Skeletal muscle satellite cell (primary cell): ENCODE measurements at regions not wholly inside any gene's neighbourhood (a gene's known extent, or its start where the extent isn't known, plus 50 kb on each side); places are given as distances from the start of the nearest gene placed in this dataset.

Source experiments
- H3K27me3 ChIP-seq: 2 replicates; pipeline ENCODE4 v1.7.0; 2013; ENCODE audit warnings: low read length; ENCODE audit not compliant: control insufficient read depth, insufficient read depth
- H3K36me3 ChIP-seq: 2 replicates; pipeline ENCODE4 v1.7.0; 2013; ENCODE audit warnings: mild to moderate bottlenecking, control low read depth, low read length; ENCODE audit not compliant: insufficient read depth
- H3K4me1 ChIP-seq: 2 replicates; pipeline ENCODE4 v1.7.0; 2013; ENCODE audit warnings: low read length; ENCODE audit not compliant: control insufficient read depth, insufficient read depth
- H3K4me2 ChIP-seq: 2 replicates; pipeline ENCODE4 v1.7.0; 2013; ENCODE audit warnings: mild to moderate bottlenecking, low read length
- H3K4me3 ChIP-seq: 2 replicates; pipeline ENCODE4 v1.7.0; 2013; ENCODE audit warnings: low read length
- H3K9ac ChIP-seq: 2 replicates; pipeline ENCODE4 v1.7.0; 2013; ENCODE audit warnings: mild to moderate bottlenecking, low read depth, low read length, moderate library complexity
- H3K9me3 ChIP-seq: replicated peaks from 2 replicates; pipeline ENCODE4 v1.7.0; 2013; ENCODE audit warnings: mild to moderate bottlenecking, control low read depth, low read length

DNA sequence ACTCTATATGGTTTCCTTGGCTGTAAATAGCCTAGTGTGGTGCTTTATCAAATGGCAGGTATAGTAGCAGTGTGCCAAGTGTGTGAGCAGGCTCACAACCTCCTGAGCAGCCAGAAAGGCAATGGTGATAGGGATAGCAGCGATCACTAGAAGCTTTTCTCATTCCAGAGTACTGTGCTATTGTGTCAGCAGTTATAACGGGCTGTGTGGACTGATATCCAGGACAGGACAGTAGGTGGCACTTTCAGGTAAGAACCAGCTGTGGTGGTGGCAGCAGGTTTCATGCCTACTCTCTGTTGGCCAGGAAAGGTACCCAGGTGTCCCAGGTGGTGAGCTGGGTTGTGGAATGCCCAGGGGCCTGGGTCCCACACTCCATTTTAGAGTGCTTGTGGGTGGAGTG is 448.8 kb upstream of the BTBD3 start:
- H3K4me2 ChIP-seq = no peak overlapping the region
- H3K9me3 ChIP-seq = no peaks in the 10 kb centered on the region
- no peaks in the 10 kb centered on the region for H3K36me3 ChIP-seq
- H3K4me3 ChIP-seq = no peak overlapping the region
- H3K4me1 ChIP-seq = no peaks in the 10 kb centered on the region
- no peaks in the 10 kb centered on the region for H3K27me3 ChIP-seq
- no peak overlapping the region for H3K9ac ChIP-seq

GRCh38 chr20:11469795-11470435 is 447.8 kb upstream of the BTBD3 start:
- Histone ChIP-seq H3K4me1 (peaks cover 5% of the 10 kb centered on the region), H3K27me3 (no peaks in the 10 kb centered on the region), H3K4me2 (no peak overlapping the region), H3K4me3 (no peak overlapping the region), H3K36me3 (no peaks in the 10 kb centered on the region), H3K9ac (no peak overlapping the region), H3K9me3 (no peaks in the 10 kb centered on the region)

DNA sequence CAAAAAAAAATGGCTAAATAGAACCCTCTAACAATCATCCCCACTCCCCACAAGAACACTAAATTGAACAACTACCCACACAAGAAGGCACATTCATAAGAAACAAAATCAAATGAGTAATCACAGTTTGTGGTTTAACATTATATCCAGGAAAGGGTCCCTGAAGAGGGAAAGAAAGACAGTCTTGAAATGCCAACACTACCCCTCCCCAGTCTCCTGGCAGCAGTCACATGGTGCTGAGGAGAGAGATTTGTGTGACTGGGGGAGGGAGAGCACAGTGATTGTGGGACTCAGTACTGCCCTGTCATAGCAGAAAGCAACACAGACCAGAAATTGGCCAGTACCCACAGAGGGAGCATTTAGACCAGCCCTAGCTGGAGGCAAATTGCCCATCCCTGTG is 443.7 kb upstream of the BTBD3 start:
- no peak overlapping the region for H3K9ac ChIP-seq
- peaks cover 5% of the 10 kb centered on the region for H3K4me1 ChIP-seq
- no peaks in the 10 kb centered on the region for H3K9me3 ChIP-seq
- no peaks in the 10 kb centered on the region for H3K27me3 ChIP-seq
- no peak overlapping the region for H3K4me2 ChIP-seq
- no peaks in the 10 kb centered on the region for H3K36me3 ChIP-seq
- H3K4me3 ChIP-seq = no peak overlapping the region

DNA sequence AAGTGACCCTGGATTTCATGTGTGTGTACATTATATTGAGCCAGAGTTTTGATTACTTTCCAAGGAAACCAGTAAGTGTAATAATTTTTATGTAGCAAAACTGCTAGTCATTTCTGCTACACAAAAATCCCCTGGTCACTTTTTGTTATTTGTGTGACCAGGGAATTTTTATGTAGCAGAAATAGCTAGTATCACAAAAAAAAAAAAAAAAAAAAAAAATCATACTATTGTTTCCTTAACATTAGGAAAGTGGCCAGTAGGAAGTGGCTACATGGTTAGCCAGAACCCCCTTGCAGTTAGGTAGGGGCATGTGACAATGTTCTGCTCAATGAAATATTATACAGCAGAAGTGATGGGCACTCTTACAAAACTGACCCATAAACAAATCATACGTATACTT is 434.0 kb upstream of the BTBD3 start:
- no peaks in the 10 kb centered on the region for H3K4me1 ChIP-seq
- no peak overlapping the region for H3K9ac ChIP-seq
- H3K36me3 ChIP-seq = no peaks in the 10 kb centered on the region
- no peak overlapping the region for H3K4me2 ChIP-seq
- no peaks in the 10 kb centered on the region for H3K9me3 ChIP-seq
- H3K4me3 ChIP-seq = no peak overlapping the region
- no peaks in the 10 kb centered on the region for H3K27me3 ChIP-seq

DNA sequence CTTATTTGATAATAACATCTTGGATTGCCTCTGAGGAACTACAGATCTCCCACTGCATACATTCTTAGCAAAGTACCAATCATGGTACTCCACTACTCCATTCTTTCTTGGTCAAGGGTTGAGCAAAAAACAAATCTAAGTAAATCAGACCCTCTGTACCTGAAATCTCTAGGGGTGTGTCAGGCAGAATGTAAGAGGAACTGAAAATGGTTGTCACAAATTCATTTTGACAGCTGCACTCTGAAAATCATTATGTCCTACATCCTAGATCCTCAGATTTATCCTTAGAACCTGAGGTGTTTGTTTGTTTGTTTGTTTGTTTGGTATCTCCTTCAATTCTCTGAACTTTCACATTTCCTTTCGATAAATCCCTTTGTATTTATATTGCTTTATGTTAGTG is 433.2 kb upstream of the BTBD3 start:
- Histone ChIP-seq H3K4me2 (no peak overlapping the region), H3K27me3 (no peaks in the 10 kb centered on the region), H3K9me3 (no peaks in the 10 kb centered on the region), H3K9ac (no peak overlapping the region), H3K4me1 (no peaks in the 10 kb centered on the region), H3K4me3 (no peak overlapping the region), H3K36me3 (no peaks in the 10 kb centered on the region)

GRCh38 chr20:11492386-11492785 is 425.3 kb upstream of the BTBD3 start:
- H3K4me1 ChIP-seq = no peaks in the 10 kb centered on the region
- H3K9ac ChIP-seq = no peak overlapping the region
- no peaks in the 10 kb centered on the region for H3K36me3 ChIP-seq
- no peaks in the 10 kb centered on the region for H3K9me3 ChIP-seq
- peaks cover under 1% of the 10 kb centered on the region for H3K27me3 ChIP-seq
- H3K4me3 ChIP-seq = no peak overlapping the region
- H3K4me2 ChIP-seq = no peak overlapping the region

- H3K9me3 ChIP-seq = no peaks in the 10 kb centered on the region
- H3K4me3 ChIP-seq = no peak overlapping the region
- H3K36me3 ChIP-seq = no peaks in the 10 kb centered on the region
- H3K9ac ChIP-seq = no peak overlapping the region
- peaks cover 3% of the 10 kb centered on the region for H3K27me3 ChIP-seq
- no peak overlapping the region for H3K4me2 ChIP-seq
- no peaks in the 10 kb centered on the region for H3K4me1 ChIP-seq
These were observed 424.8 kb upstream of the BTBD3 start for GRCh38 chr20:11492846-11493245.

GRCh38 chr20:11496380-11496779 is 421.3 kb upstream of the BTBD3 start:
- H3K36me3 ChIP-seq = no peaks in the 10 kb centered on the region
- H3K27me3 ChIP-seq = peaks cover 9% of the 10 kb centered on the region

GRCh38 chr20:11497545-11497944 is 420.1 kb upstream of the BTBD3 start:
- H3K4me1 ChIP-seq = no peaks in the 10 kb centered on the region
- H3K4me3 ChIP-seq = no peak overlapping the region
- peaks cover 9% of the 10 kb centered on the region for H3K27me3 ChIP-seq
- H3K4me2 ChIP-seq = no peak overlapping the region
- H3K9me3 ChIP-seq = no peaks in the 10 kb centered on the region
- H3K9ac ChIP-seq = no peak overlapping the region
- H3K36me3 ChIP-seq = no peaks in the 10 kb centered on the region

More at GRCh38 chr20:11496380-11496779, 421.3 kb upstream of the BTBD3 start:
- no peak overlapping the region for H3K4me2 ChIP-seq
- H3K4me3 ChIP-seq = no peak overlapping the region
- no peak overlapping the region for H3K9ac ChIP-seq
- no peaks in the 10 kb centered on the region for H3K4me1 ChIP-seq
- H3K9me3 ChIP-seq = no peaks in the 10 kb centered on the region

GRCh38 chr20:11499101-11499634 is 418.5 kb upstream of the BTBD3 start:
- Histone ChIP-seq H3K4me1 (no peaks in the 10 kb centered on the region), H3K4me2 (no peak overlapping the region), H3K9ac (no peak overlapping the region), H3K4me3 (no peak overlapping the region), H3K9me3 (no peaks in the 10 kb centered on the region), H3K36me3 (no peaks in the 10 kb centered on the region), H3K27me3 (peaks cover 9% of the 10 kb centered on the region)

DNA sequence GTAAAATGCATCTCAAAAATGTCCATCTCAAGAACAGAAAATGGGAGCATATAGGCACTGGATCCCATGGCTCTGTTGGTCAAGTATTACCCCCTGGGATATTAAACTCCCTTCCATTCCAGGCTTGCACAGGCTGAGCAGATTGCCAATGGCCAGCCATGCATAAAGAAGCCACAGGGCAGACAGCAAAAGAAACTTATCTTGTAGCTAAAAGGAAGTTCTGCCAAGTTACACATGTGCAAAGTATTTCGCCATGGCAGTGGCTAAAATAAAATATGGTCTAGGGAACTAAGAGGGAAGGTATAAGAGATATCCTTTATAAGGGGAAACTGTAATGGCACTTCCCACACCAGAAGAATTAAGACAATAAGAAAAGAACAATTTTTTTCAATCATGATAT is 415.6 kb upstream of the BTBD3 start:
- peaks cover 9% of the 10 kb centered on the region for H3K27me3 ChIP-seq
- H3K4me1 ChIP-seq = no peaks in the 10 kb centered on the region
- H3K4me3 ChIP-seq = no peak overlapping the region
- no peak overlapping the region for H3K4me2 ChIP-seq
- H3K36me3 ChIP-seq = no peaks in the 10 kb centered on the region
- no peaks in the 10 kb centered on the region for H3K9me3 ChIP-seq
- H3K9ac ChIP-seq = no peak overlapping the region

- Histone ChIP-seq H3K4me1 (no peaks in the 10 kb centered on the region), H3K4me2 (no peak overlapping the region), H3K27me3 (peaks cover 6% of the 10 kb centered on the region), H3K9ac (no peak overlapping the region), H3K36me3 (no peaks in the 10 kb centered on the region), H3K4me3 (no peak overlapping the region), H3K9me3 (no peaks in the 10 kb centered on the region)
These were observed 415.0 kb upstream of the BTBD3 start for GRCh38 chr20:11502671-11503070.
